ENCODE measurements at regions not wholly inside any gene's neighbourhood (a gene's known extent, or its start where the extent isn't known, plus 50 kb on each side); places are given as distances from the start of the nearest gene placed in this dataset.
"Not testable (repeated sequence)": the region's sequence is repeated elsewhere in the genome, so short reads cannot be mapped to it uniquely, and the experiment has no call there.

DNA sequence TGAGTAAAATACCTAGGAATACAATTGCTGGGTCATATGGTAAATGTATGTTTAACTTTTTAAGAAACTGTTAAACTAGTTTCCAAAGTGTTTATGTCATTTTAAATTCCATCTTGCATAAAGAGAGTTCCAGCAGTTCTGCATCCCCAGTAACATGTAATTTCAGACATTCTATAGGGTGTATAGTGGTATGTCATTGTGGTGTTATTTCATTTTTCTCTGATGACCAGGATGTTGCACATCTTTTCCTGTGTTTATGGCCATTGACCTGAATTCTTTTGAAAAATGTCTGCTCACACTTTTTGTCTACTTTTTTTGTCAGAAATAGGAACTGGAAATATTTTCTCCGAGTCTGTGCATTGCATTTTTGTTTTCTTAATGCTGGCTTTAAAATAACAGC lies 128.9 kb downstream of the TMEM200A start:
- 91% methylated on average over 1 of the region's 1 CpG for WGBS
- H3K4me3 ChIP-seq (ENCODE audit: low read length) = no peak overlapping the region
- H3K27me3 ChIP-seq (ENCODE audit: insufficient read depth, low read length) = no peaks in the 10 kb centered on the region
- H3K4me1 ChIP-seq (ENCODE audit: insufficient read depth, low read length) = no peaks in the 10 kb centered on the region
- no peaks in the 10 kb centered on the region for H3K36me3 ChIP-seq (ENCODE audit: insufficient read depth, low read length)
- H3K9ac ChIP-seq (ENCODE audit: low read depth, low read length) = no peak overlapping the region
- H3K9me3 ChIP-seq (ENCODE audit: insufficient read depth, low read depth, low read length) = no peaks in the 10 kb centered on the region
- H3K27ac ChIP-seq (ENCODE audit: low read depth, low read length) = no peak overlapping the region

DNA sequence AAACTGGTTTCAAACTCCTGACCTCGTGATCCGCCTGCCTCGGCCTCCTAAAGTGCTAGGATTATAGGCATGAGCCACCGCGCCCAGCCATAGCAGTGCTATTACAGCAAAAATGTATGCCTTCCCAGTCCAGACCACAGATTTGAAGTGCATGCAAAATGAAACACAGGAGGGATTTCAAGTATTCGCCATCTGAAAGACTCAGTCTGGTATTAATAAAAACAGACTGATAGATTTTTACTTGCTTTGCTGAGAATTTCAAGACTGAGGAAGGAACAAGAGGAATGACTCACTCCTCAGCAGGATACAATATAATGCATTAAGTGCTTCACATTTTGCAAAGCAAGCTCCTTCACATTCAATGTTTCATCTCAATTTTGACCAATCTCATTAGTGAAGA lies 134.9 kb downstream of the TMEM200A start:
- H3K4me1 ChIP-seq (ENCODE audit: insufficient read depth, low read length) = no peaks in the 10 kb centered on the region
- H3K27me3 ChIP-seq (ENCODE audit: insufficient read depth, low read length) = no peaks in the 10 kb centered on the region
- no peak overlapping the region for H3K4me3 ChIP-seq (ENCODE audit: low read length)
- H3K9ac ChIP-seq (ENCODE audit: low read depth, low read length) = no peak overlapping the region
- H3K36me3 ChIP-seq (ENCODE audit: insufficient read depth, low read length) = no peaks in the 10 kb centered on the region
- WGBS = 95% methylated on average over 6 of the region's 6 CpGs
- H3K27ac ChIP-seq (ENCODE audit: low read depth, low read length) = no peak overlapping the region
- H3K9me3 ChIP-seq (ENCODE audit: insufficient read depth, low read depth, low read length) = no peaks in the 10 kb centered on the region

DNA sequence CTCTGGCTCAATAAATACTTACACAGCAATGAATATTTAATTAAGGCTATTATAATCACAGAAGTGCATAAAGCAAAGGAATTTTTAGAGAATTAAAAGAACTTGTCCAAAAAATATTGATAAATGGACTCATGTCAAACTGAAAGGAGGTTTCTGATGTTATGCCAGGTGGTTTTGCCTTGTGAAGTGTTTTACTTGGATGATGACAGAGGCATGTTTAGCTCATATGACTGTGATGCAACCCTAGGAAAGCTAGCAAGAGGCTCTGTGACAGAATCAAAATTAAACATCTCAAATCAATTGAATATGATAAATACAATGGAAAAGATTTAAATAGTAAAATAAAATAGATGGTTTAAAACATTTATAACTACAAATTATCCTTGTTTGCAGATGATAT lies 137.3 kb downstream of the TMEM200A start:
- no peak overlapping the region for H3K4me3 ChIP-seq (ENCODE audit: low read length)
- no peaks in the 10 kb centered on the region for H3K36me3 ChIP-seq (ENCODE audit: insufficient read depth, low read length)
- H3K9me3 ChIP-seq (ENCODE audit: insufficient read depth, low read depth, low read length) = no peaks in the 10 kb centered on the region
- no peaks in the 10 kb centered on the region for H3K4me1 ChIP-seq (ENCODE audit: insufficient read depth, low read length)
- H3K27me3 ChIP-seq (ENCODE audit: insufficient read depth, low read length) = no peaks in the 10 kb centered on the region
- H3K27ac ChIP-seq (ENCODE audit: low read depth, low read length) = no peak overlapping the region
- no peak overlapping the region for H3K9ac ChIP-seq (ENCODE audit: low read depth, low read length)

DNA sequence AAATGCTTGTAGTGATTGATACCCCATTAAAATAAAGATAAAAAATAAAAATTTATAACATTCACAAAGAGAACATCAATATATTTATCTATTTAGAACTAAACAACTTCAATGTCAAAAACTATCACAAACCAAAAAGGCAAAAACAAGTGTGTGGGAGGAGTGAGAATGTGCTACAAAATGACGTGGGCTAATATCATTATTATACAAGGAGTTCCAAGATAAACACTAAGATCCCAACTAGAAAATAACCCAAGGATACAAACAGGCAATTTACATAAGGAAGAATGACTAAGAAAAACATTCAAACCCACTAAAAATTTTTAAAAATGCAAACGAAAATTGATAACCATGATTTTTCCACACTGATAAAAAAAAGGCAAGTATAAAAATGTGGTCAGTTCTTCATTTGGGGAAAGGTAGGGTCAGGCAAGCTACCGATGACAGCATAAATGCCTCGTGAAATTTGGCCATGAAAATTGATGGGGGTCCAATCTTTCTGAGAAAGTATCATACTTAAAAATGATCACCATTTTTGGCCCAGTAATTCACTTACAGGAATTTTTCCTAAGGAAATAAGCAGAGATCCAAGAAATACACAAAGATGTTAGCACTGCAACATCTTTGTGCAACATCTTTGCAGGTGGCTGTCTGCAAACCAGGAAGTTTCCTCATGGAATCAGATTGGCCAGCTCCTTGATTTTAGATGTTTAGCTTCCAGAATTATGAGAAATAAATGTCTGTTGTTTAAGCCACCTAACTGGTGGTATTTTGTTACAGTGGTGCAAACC lies 140.2 kb downstream of the TMEM200A start:
- WGBS = 81% methylated on average over 3 of the region's 4 CpGs
- H3K27ac ChIP-seq (ENCODE audit: low read depth, low read length) = no peak overlapping the region
- no peaks in the 10 kb centered on the region for H3K27me3 ChIP-seq (ENCODE audit: insufficient read depth, low read length)
- H3K36me3 ChIP-seq (ENCODE audit: insufficient read depth, low read length) = no peaks in the 10 kb centered on the region
- no peak overlapping the region for H3K4me3 ChIP-seq (ENCODE audit: low read length)
- no peaks in the 10 kb centered on the region for H3K4me1 ChIP-seq (ENCODE audit: insufficient read depth, low read length)
- no peak overlapping the region for H3K9ac ChIP-seq (ENCODE audit: low read depth, low read length)
- H3K9me3 ChIP-seq (ENCODE audit: insufficient read depth, low read depth, low read length) = no peaks in the 10 kb centered on the region

DNA sequence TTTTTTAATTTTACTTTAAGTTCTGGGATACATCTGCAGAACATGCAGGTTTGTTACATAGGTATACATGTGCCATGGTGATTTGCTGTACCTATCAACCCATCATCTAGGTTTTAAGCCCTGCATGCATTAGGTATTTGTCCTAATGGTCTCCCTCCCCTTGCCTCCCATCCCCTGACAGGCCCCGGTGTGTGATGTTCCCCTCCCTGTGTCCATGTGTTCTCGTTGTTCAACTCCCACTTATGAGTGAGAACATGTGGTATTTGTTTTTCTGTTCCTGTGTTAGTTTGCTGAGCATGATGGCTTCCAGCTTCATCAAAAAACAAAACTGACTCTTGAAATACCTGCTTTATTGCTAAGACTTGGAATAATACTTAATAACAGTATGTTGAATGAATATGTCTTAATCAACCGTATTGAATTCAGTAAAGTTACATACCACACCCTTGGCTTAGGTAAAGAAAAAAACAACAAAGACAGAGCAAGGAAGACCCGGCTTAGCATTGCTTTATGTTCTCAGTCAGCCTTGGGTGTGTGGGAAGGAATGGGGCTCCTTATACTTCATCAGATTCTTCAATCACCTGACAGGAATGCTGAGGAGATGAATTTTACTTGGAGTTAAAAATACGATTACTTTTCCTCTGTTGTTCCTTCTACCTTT lies 141.3 kb downstream of the TMEM200A start:
- H3K4me1 ChIP-seq (ENCODE audit: insufficient read depth, low read length); H3K4me3 ChIP-seq (ENCODE audit: low read length); H3K9ac ChIP-seq (ENCODE audit: low read depth, low read length); H3K27ac ChIP-seq (ENCODE audit: low read depth, low read length); H3K9me3 ChIP-seq (ENCODE audit: insufficient read depth, low read depth, low read length); H3K27me3 ChIP-seq (ENCODE audit: insufficient read depth, low read length); H3K36me3 ChIP-seq (ENCODE audit: insufficient read depth, low read length): not testable (repeated sequence)
- 100% methylated on average over 3 of the region's 5 CpGs for WGBS

DNA sequence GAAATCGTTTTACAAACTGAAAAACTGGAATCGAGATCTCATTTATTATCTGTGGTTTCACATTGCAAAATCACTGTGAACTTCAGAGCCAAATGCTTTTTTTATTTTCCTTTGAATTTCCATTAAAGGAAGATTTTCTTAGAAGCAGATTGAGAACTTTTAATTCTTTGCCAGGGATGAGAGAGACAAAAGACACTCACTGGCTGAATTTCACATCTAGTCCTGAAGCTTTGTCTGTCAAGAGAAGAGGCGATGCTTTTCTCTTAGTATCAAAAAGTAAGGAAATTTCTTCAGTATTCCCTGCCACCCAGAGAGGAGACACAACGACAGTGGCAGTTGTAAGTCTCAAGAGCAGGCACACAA lies 141.8 kb downstream of the TMEM200A start:
- no peak overlapping the region for H3K27ac ChIP-seq (ENCODE audit: low read depth, low read length)
- no peaks in the 10 kb centered on the region for H3K36me3 ChIP-seq (ENCODE audit: insufficient read depth, low read length)
- no peak overlapping the region for H3K4me3 ChIP-seq (ENCODE audit: low read length)
- no peaks in the 10 kb centered on the region for H3K9me3 ChIP-seq (ENCODE audit: insufficient read depth, low read depth, low read length)
- H3K27me3 ChIP-seq (ENCODE audit: insufficient read depth, low read length) = no peaks in the 10 kb centered on the region
- 92% methylated on average over 4 of the region's 4 CpGs for WGBS
- no peak overlapping the region for H3K9ac ChIP-seq (ENCODE audit: low read depth, low read length)
- H3K4me1 ChIP-seq (ENCODE audit: insufficient read depth, low read length) = no peaks in the 10 kb centered on the region

DNA sequence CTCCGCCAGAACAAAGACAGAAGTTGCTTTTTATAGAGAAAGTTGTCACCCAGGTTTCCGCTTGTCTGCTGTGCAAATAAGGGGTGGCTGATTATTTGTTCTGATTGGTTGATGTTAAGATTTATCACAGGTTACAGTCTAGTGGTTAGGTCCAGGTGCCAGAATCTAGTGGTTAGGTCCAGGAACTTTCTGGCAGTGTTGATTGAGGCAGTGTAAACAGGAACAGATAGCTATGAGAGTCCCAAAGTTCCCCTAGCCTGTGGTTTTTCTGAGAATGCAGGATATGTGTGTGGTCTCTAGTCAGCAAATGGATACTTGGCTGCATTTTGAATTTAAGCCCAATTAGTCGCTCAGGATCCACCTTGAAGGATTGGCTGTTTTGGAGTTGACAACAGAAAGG lies 148.0 kb downstream of the TMEM200A start:
- Histone ChIP-seq H3K27me3 (ENCODE audit: insufficient read depth, low read length) (no peaks in the 10 kb centered on the region), H3K9ac (ENCODE audit: low read depth, low read length) (no peak overlapping the region), H3K4me3 (ENCODE audit: low read length) (no peak overlapping the region), H3K9me3 (ENCODE audit: insufficient read depth, low read depth, low read length) (no peaks in the 10 kb centered on the region), H3K27ac (ENCODE audit: low read depth, low read length) (no peak overlapping the region), H3K36me3 (ENCODE audit: insufficient read depth, low read length) (no peaks in the 10 kb centered on the region), H3K4me1 (ENCODE audit: insufficient read depth, low read length) (no peaks in the 10 kb centered on the region)
- WGBS = 92% methylated on average over 3 of the region's 3 CpGs

GRCh38 chr6:130514712-130515111 lies 148.9 kb downstream of the TMEM200A start:
- Histone ChIP-seq H3K27me3 (ENCODE audit: insufficient read depth, low read length) (no peaks in the 10 kb centered on the region), H3K4me3 (ENCODE audit: low read length) (no peak overlapping the region), H3K4me1 (ENCODE audit: insufficient read depth, low read length) (no peaks in the 10 kb centered on the region), H3K36me3 (ENCODE audit: insufficient read depth, low read length) (no peaks in the 10 kb centered on the region), H3K27ac (ENCODE audit: low read depth, low read length) (no peak overlapping the region), H3K9ac (ENCODE audit: low read depth, low read length) (no peak overlapping the region), H3K9me3 (ENCODE audit: insufficient read depth, low read depth, low read length) (no peaks in the 10 kb centered on the region)
- 91% methylated on average over 2 of the region's 3 CpGs for WGBS

GRCh38 chr6:130515306-130515705 lies 149.5 kb downstream of the TMEM200A start:
- no peaks in the 10 kb centered on the region for H3K36me3 ChIP-seq (ENCODE audit: insufficient read depth, low read length)
- WGBS = 92% methylated on average over 3 of the region's 4 CpGs
- no peaks in the 10 kb centered on the region for H3K4me1 ChIP-seq (ENCODE audit: insufficient read depth, low read length)
- no peak overlapping the region for H3K27ac ChIP-seq (ENCODE audit: low read depth, low read length)
- no peak overlapping the region for H3K9ac ChIP-seq (ENCODE audit: low read depth, low read length)
- no peaks in the 10 kb centered on the region for H3K9me3 ChIP-seq (ENCODE audit: insufficient read depth, low read depth, low read length)
- H3K27me3 ChIP-seq (ENCODE audit: insufficient read depth, low read length) = no peaks in the 10 kb centered on the region
- H3K4me3 ChIP-seq (ENCODE audit: low read length) = no peak overlapping the region

GRCh38 chr6:130516604-130517003 lies 150.8 kb downstream of the TMEM200A start:
- Histone ChIP-seq H3K36me3 (ENCODE audit: insufficient read depth, low read length) (no peaks in the 10 kb centered on the region), H3K4me1 (ENCODE audit: insufficient read depth, low read length) (no peaks in the 10 kb centered on the region), H3K4me3 (ENCODE audit: low read length) (no peak overlapping the region), H3K9ac (ENCODE audit: low read depth, low read length) (no peak overlapping the region), H3K9me3 (ENCODE audit: insufficient read depth, low read depth, low read length) (no peaks in the 10 kb centered on the region), H3K27me3 (ENCODE audit: insufficient read depth, low read length) (no peaks in the 10 kb centered on the region), H3K27ac (ENCODE audit: low read depth, low read length) (no peak overlapping the region)
- WGBS = 92% methylated on average over 4 of the region's 4 CpGs

GRCh38 chr6:130517444-130517931 lies 151.7 kb downstream of the TMEM200A start:
- H3K27ac ChIP-seq (ENCODE audit: low read depth, low read length) = no peak overlapping the region
- 96% methylated on average over 3 of the region's 3 CpGs for WGBS
- no peaks in the 10 kb centered on the region for H3K4me1 ChIP-seq (ENCODE audit: insufficient read depth, low read length)
- H3K4me3 ChIP-seq (ENCODE audit: low read length) = no peak overlapping the region
- no peaks in the 10 kb centered on the region for H3K9me3 ChIP-seq (ENCODE audit: insufficient read depth, low read depth, low read length)
- H3K9ac ChIP-seq (ENCODE audit: low read depth, low read length) = no peak overlapping the region
- H3K27me3 ChIP-seq (ENCODE audit: insufficient read depth, low read length) = no peaks in the 10 kb centered on the region
- H3K36me3 ChIP-seq (ENCODE audit: insufficient read depth, low read length) = no peaks in the 10 kb centered on the region

All from HUES64 (cell line).